Vagina (tissue), 2 donors: ENCODE measurements at regions not wholly inside any gene's neighbourhood (a gene's known extent, or its start where the extent isn't known, plus 50 kb on each side); places are given as distances from the start of the nearest gene placed in this dataset.

Experiments
- CTCF ChIP-seq, 3 experiments: fragments of 450-650 bp in 2 of 3; fragments of 200-600 bp in 1 of 3; sonication (generic) in 1 of 3; IDR thresholded peaks; one replicate each; pipeline ENCODE4 v1.5.1; 2017 to 2019; ENCODE audit warnings: antibody characterized with exemption in 3 of 3, mild to moderate bottlenecking in 2 of 3, moderate library complexity in 2 of 3
- POLR2AphosphoS5 ChIP-seq, 2 donors: sonication (generic); formaldehyde crosslinking; IDR thresholded peaks; one replicate each; pipeline ENCODE4 v1.9.0; 2017; ENCODE audit warnings: antibody characterized with exemption in 2 of 2, mild to moderate bottlenecking in 2 of 2, low read depth in 1 of 2; ENCODE audit not compliant: insufficient read depth in 1 of 2

- no peak for TF ChIP-seq CTCF (IDR thresholded peaks at IDR 0.05)
- no peak for TF ChIP-seq POLR2AphosphoS5 (IDR thresholded peaks at IDR 0.05; ENCODE audit: insufficient read depth in 1 of 2, low read depth in 1 of 2)
Measured at GRCh38 chr14:34212172-34212929, 249.7 kb downstream of the SPTSSA start.
